ENCODE measurements at regions not wholly inside any gene's neighbourhood (a gene's known extent, or its start where the extent isn't known, plus 50 kb on each side); places are given as distances from the start of the nearest gene placed in this dataset.

GRCh38 chr3:88997260-88997659 lies 110.2 kb upstream of the EPHA3 start:
- TF ChIP-seq CTCF (IDR thresholded peaks at IDR 0.05) (no peak), YY1 (IDR thresholded peaks at IDR 0.05; ENCODE audit: low read depth) (no peak), USF2 (IDR thresholded peaks at IDR 0.05; ENCODE audit: borderline replicate concordance, low read depth, low read length) (no peak), POLR2AphosphoS5 (IDR thresholded peaks at IDR 0.05; ENCODE audit: low read depth, low read length) (no peak), TAF1 (IDR thresholded peaks at IDR 0.05; ENCODE audit: borderline replicate concordance, low read depth, low read length) (no peak), USF1 (IDR thresholded peaks at IDR 0.05; ENCODE audit: borderline replicate concordance, low read depth) (no peak), MAX (IDR thresholded peaks at IDR 0.05; ENCODE audit: low read depth) (no peak), NFIC (IDR thresholded peaks at IDR 0.05; ENCODE audit: borderline replicate concordance) (no peak), SMC3 (IDR thresholded peaks at IDR 0.05; ENCODE audit: low read depth, low read length) (no peak), IRF3 (IDR thresholded peaks at IDR 0.05; ENCODE audit: low read depth, low read length) (no peak), RFX5 (IDR thresholded peaks at IDR 0.05; ENCODE audit: low read length) (no peak), FOXM1 (IDR thresholded peaks at IDR 0.05; ENCODE audit: low read depth) (no peak), EZH2phosphoT487 (IDR thresholded peaks at IDR 0.05; ENCODE audit: borderline replicate concordance, low read depth) (no peak)
